Parathyroid adenoma (tissue), 2 donors: ENCODE measurements at regions not wholly inside any gene's neighbourhood (a gene's known extent, or its start where the extent isn't known, plus 50 kb on each side); places are given as distances from the start of the nearest gene placed in this dataset.
"Not testable (repeated sequence)": the region's sequence is repeated elsewhere in the genome, so short reads cannot be mapped to it uniquely, and the experiment has no call there.

ENCODE experiments used
- H2AFZ ChIP-seq: fragments of 300-600 bp; sonication (generic); one replicate; pipeline ENCODE4 v1.7.0; 2017; ENCODE audit warnings: antibody characterized with exemption, mild to moderate bottlenecking
- H3K27ac ChIP-seq: fragments of 300-600 bp; sonication (generic); one replicate; pipeline ENCODE4 v1.7.0; 2017
- H3K27me3 ChIP-seq: fragments of 300-600 bp; sonication (generic); one replicate; pipeline ENCODE4 v1.7.0; 2017; ENCODE audit warnings: low read length; ENCODE audit not compliant: control insufficient read depth, insufficient read depth
- H3K36me3 ChIP-seq: fragments of 300-600 bp; sonication (generic); one replicate; pipeline ENCODE4 v1.7.0; 2017; ENCODE audit warnings: low read length; ENCODE audit not compliant: control insufficient read depth, insufficient read depth
- H3K4me1 ChIP-seq: fragments of 300-600 bp; sonication (generic); one replicate; pipeline ENCODE4 v1.7.0; 2017; ENCODE audit warnings: control low read depth
- H3K4me2 ChIP-seq: fragments of 300-600 bp; sonication (generic); one replicate; pipeline ENCODE4 v1.7.0; 2017; ENCODE audit warnings: low read length
- H3K4me3 ChIP-seq: fragments of 300-600 bp; sonication (generic); one replicate; pipeline ENCODE4 v1.7.0; 2017; ENCODE audit warnings: low read depth, low read length
- H3K79me2 ChIP-seq: fragments of 300-600 bp; sonication (generic); one replicate; pipeline ENCODE4 v1.7.0; 2017; ENCODE audit warnings: control low read depth
- H3K9ac ChIP-seq: fragments of 300-600 bp; sonication (generic); one replicate; pipeline ENCODE4 v1.7.0; 2017; ENCODE audit warnings: mild to moderate bottlenecking
- H3K9me3 ChIP-seq: fragments of 300-600 bp; sonication (generic); one replicate; pipeline ENCODE4 v1.7.0; 2017; ENCODE audit warnings: low read length; ENCODE audit not compliant: control insufficient read depth
- TF ChIP-seq, protein P1 (sequence below): fragments of 300-600 bp; sonication (generic); IDR thresholded peaks from one replicate; pipeline ENCODE4 v1.7.0; 2017; ENCODE audit warnings: antibody characterized with exemption, mild to moderate bottlenecking
- donor health status: primary hyperparathyroidism.

DNA sequence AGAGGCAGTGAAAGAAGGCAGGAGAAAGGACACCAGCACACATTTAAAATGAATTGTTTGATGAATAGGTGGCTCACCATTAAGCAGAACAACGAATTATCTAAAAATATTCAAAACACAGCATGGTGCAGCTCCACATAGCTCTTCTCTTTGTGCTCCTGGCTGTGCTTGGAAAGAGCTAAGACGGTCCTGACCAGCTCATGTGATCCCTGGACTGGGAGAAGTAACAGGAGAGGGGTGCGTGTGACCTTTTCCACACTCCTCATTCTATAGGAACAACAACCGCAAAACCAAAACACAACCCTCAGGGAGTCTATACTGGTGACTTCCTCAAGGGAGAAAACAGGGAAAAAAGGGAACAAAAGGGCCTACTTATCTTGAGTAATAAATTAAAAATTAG lies 140.5 kb downstream of the DIRAS2 start:
- Histone ChIP-seq H3K4me2 (no peak overlapping the region), H3K9me3 (no peaks in the 10 kb centered on the region), H3K27ac (no peak overlapping the region), H3K27me3 (no peaks in the 10 kb centered on the region), H3K79me2 (no peaks in the 10 kb centered on the region), H2AFZ (no peak overlapping the region), H3K4me1 (no peaks in the 10 kb centered on the region), H3K4me3 (no peak overlapping the region), H3K9ac (no peak overlapping the region), H3K36me3 (no peaks in the 10 kb centered on the region)
- TF ChIP-seq, protein P1, sequence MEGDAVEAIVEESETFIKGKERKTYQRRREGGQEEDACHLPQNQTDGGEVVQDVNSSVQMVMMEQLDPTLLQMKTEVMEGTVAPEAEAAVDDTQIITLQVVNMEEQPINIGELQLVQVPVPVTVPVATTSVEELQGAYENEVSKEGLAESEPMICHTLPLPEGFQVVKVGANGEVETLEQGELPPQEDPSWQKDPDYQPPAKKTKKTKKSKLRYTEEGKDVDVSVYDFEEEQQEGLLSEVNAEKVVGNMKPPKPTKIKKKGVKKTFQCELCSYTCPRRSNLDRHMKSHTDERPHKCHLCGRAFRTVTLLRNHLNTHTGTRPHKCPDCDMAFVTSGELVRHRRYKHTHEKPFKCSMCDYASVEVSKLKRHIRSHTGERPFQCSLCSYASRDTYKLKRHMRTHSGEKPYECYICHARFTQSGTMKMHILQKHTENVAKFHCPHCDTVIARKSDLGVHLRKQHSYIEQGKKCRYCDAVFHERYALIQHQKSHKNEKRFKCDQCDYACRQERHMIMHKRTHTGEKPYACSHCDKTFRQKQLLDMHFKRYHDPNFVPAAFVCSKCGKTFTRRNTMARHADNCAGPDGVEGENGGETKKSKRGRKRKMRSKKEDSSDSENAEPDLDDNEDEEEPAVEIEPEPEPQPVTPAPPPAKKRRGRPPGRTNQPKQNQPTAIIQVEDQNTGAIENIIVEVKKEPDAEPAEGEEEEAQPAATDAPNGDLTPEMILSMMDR = no peak

DNA sequence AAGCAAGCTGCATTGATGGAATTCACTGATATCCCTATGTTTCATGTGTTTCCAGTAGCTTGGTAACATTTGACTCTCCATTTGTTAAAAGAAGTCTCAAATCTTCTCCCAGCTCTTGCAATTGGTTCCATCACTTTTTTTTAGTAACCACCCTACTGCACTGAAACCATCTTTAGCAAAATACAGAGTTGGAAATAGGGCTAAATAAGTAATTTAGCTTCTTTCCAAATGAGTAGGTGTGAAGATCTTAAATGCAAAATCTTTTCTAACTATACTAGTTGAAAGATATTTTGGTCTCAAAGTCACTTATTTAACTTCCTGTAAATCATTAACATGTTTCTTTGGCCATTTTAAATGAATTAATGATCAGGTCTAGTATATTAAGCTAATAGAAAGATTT lies 138.1 kb downstream of the DIRAS2 start:
- H3K4me2 ChIP-seq = no peak overlapping the region
- no peak overlapping the region for H3K27ac ChIP-seq
- H3K27me3 ChIP-seq = no peaks in the 10 kb centered on the region
- H3K4me3 ChIP-seq = no peak overlapping the region
- H3K4me1 ChIP-seq = no peaks in the 10 kb centered on the region
- H3K9me3 ChIP-seq = no peaks in the 10 kb centered on the region
- no peak overlapping the region for H3K9ac ChIP-seq
- no peaks in the 10 kb centered on the region for H3K36me3 ChIP-seq
- TF ChIP-seq, protein P1 = no peak
- no peak overlapping the region for H2AFZ ChIP-seq
- H3K79me2 ChIP-seq = no peaks in the 10 kb centered on the region

DNA sequence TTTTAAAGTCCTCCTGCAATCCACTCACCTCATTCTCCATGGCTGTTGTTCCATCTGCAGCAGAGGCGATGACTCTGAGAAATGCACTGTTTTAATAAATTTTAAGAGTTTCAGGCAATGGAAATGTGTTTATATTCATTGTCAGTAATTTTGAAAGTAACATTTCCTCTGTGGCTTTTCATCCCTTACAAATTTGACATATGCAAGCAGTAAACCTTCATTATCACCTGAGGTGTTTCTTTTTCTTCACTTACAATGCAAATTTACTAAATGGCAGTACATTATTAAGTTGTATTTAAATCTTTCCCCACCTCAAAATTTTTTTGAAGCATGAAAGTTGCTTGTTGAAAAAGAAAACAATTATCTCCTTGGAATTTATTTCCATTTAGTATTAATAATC lies 136.9 kb downstream of the DIRAS2 start:
- Histone ChIP-seq H3K36me3 (no peaks in the 10 kb centered on the region), H3K4me2 (no peak overlapping the region), H3K9me3 (no peaks in the 10 kb centered on the region), H3K79me2 (no peaks in the 10 kb centered on the region), H3K27me3 (no peaks in the 10 kb centered on the region), H2AFZ (no peak overlapping the region), H3K27ac (no peak overlapping the region), H3K9ac (no peak overlapping the region), H3K4me3 (no peak overlapping the region), H3K4me1 (no peaks in the 10 kb centered on the region)
- TF ChIP-seq, protein P1 = no peak

DNA sequence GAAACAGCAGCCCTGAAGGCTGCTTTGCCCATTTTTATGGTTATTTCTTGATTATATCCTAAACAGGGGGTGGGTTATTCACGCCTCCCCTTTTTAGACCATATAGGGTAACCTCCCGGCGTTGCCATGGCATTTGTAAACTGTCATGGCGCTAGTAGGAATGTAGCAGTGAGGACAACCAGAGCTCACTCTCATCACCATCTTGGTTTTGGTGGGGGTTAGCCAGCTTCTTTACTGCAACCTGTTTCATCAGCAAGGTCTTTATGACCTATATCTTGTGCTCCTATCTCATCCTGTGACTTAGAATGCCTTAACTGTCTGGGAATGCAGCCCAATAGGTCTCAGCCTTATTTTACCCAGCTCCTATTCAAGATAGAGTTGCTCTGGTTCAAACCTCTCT lies 136.2 kb downstream of the DIRAS2 start:
- not testable (repeated sequence) for H3K9ac ChIP-seq, H2AFZ ChIP-seq, H3K27ac ChIP-seq, H3K4me1 ChIP-seq, H3K4me2 ChIP-seq, H3K9me3 ChIP-seq, H3K27me3 ChIP-seq, H3K36me3 ChIP-seq, H3K79me2 ChIP-seq, H3K4me3 ChIP-seq

DNA sequence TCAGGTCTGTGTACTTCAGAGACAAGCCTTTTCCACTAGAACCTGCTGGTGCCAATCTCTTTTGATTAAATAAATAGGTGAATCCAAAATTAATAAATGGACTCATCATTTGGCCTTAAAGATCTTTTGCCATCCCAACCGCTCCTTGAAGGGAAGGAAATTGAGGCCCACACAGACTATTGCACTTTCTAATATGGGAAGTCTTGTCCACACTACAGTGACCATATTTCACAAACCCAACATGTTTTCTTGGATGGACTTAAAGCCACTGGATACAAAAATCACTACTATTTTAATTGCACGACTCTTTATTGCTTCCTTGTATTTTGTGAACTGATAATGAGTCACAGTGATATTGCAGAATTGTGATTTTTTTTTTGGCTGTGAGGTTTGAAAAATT lies 135.0 kb downstream of the DIRAS2 start:
- H3K4me1 ChIP-seq = no peaks in the 10 kb centered on the region
- no peak overlapping the region for H3K4me3 ChIP-seq
- H3K27me3 ChIP-seq = no peaks in the 10 kb centered on the region
- H3K4me2 ChIP-seq = no peak overlapping the region
- no peak overlapping the region for H2AFZ ChIP-seq
- H3K27ac ChIP-seq = no peak overlapping the region
- H3K9me3 ChIP-seq = no peaks in the 10 kb centered on the region
- no peaks in the 10 kb centered on the region for H3K79me2 ChIP-seq
- TF ChIP-seq, protein P1 = no peak
- no peak overlapping the region for H3K9ac ChIP-seq
- H3K36me3 ChIP-seq = no peaks in the 10 kb centered on the region
